SH-SY5Y (cell line): ENCODE measurements at regions not wholly inside any gene's neighbourhood (a gene's known extent, or its start where the extent isn't known, plus 50 kb on each side); places are given as distances from the start of the nearest gene placed in this dataset.

Source experiments
- GATA2 ChIP-seq: IDR thresholded peaks from 2 replicates; pipeline ENCODE4 v1.6.1; 2011; ENCODE audit warnings: mild to moderate bottlenecking, low read depth, low read length
- GATA3 ChIP-seq: IDR thresholded peaks from 2 replicates; pipeline ENCODE4 v1.6.1; 2011; ENCODE audit warnings: low read depth, mild to moderate bottlenecking, low read length, moderate library complexity

- no peak for TF ChIP-seq GATA2
- TF ChIP-seq GATA3, result no peak
Measured at GRCh38 chr14:98501836-98502235, 770.2 kb downstream of the BCL11B start.
